ENCODE measurements at regions not wholly inside any gene's neighbourhood (a gene's known extent, or its start where the extent isn't known, plus 50 kb on each side); places are given as distances from the start of the nearest gene placed in this dataset.

GRCh38 chr4:187417721-187418120, 577.9 kb upstream of the ZFP42 start:
- no peak for DNase-seq (ENCODE audit: low spot score)

DNA sequence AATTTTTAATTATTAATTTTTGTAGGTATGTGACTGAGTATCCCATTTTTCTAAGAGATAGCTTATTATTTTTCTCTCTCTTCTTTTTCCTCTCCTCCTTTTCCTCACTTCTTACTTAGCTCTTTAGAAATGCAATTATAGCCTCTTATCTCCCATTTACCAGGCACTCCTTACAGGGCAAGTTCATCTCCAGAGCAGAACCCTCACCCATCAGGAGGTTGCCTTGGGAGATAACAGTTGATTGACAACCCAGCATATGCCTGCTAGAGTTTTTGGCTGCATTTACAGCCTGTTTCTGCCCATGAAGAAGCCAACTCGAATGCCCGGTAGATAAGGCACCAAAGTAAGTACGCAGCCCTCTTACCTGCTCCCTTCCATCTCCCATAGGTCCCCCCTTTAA, 572.9 kb upstream of the ZFP42 start:
- no peak for DNase-seq (ENCODE audit: low spot score)

GRCh38 chr4:187424636-187425035, 570.9 kb upstream of the ZFP42 start:
- no peak for DNase-seq (ENCODE audit: low spot score)

DNA sequence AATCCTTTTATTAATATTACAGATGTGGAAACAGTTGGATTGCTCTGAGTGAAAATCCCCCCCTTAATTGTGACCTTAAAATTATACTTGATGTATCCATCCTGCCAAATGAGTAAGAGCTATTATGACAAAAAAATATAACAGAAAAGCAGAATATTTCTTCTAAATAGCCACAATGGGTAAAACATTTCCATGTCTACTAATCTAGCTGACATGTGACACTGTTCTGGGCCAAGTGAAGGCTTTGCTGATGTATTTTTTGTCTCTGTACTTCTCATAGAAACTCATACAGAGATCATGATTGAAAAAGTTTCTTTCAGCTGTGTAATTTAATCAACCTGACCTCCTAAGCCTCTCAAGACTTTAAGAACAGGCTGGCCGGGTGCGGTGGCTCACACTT, 569.1 kb upstream of the ZFP42 start:
- no peak for DNase-seq (ENCODE audit: low spot score)

DNA sequence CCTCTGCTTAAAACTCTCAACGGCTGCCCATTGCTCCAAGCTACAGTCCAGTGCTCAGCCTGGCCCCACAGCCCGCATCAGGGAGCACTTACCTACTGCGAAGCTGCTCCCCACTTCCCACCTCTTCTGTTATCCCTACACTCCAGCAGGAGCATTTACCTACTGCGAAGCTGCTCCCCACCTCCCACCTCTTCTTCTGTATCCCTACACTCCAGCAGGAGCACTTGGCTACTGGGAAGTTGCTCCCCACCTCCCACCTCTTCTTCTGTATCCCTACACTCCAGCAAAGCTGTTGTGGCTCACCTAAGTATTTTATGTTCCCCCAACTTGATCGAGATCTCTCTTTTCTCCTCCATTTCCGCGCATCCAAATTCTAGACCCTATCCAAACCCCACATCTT, 563.3 kb upstream of the ZFP42 start:
- DNase-seq (ENCODE audit: low spot score): no peak

DNA sequence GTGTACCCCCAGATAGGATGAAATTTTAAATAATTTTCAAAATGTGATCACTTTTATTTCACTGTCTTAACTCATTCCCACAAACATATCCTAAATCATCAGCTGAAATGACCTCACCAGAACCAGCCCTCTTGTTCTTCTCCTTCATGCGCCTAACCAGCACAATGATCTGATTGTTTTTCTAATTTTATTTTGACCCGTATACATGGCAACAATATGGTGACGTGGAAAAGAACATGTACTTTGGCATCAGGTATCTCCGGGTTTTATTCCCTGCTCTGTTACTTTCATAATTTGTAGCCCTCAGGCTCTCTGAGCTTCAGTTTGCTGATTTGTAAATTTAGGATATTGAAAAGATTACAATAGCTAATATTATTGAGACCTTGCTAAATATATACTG, 562.4 kb upstream of the ZFP42 start:
- DNase-seq (ENCODE audit: low spot score): peak; percentile 86

- DNase-seq (ENCODE audit: low spot score): peak; percentile 59
Measured at GRCh38 chr4:187436251-187436650, 559.3 kb upstream of the ZFP42 start.

- DNase-seq (ENCODE audit: low spot score): no peak
Measured at GRCh38 chr4:187444061-187444460, 551.5 kb upstream of the ZFP42 start.

DNA sequence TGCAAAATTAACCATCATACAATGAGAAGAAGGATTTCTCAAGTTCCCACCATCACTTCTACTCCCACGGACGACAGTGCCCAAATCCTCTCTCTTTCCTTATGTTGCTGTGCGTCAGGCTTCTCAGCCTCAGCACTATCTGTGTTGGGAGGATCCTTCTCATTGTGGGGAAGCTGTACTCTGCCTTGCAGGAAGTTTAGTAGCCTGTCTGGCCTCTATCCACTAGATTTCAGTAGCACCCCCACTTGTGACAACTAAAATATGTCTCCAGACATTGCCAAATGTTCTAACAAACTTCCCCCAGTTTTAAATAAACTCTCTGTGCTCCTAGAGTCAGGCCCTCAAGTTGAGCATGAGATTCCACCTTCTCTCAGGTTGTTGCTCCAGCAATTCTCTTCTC, 545.9 kb upstream of the ZFP42 start:
- DNase-seq (ENCODE audit: low spot score): no peak

DNA sequence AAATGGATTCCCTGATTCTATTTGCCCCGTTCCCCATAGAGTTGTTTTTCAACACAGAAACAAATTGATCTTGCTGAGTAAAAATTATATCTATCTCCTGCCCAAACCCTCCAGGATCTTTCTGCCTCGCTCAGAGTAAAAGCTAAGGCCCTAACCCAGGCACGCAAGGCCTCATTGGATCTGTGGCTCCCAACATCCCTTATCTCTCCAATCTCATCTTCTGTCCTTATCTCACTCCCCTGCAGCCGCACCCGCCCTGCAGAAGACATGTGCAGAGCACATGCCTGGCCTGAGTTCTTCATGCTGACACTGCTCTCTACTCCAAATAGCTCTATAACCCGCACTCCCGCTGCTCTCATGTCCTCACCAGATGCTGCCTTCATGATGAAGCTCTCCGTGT, 543.8 kb upstream of the ZFP42 start:
- no peak for DNase-seq (ENCODE audit: low spot score)

DNA sequence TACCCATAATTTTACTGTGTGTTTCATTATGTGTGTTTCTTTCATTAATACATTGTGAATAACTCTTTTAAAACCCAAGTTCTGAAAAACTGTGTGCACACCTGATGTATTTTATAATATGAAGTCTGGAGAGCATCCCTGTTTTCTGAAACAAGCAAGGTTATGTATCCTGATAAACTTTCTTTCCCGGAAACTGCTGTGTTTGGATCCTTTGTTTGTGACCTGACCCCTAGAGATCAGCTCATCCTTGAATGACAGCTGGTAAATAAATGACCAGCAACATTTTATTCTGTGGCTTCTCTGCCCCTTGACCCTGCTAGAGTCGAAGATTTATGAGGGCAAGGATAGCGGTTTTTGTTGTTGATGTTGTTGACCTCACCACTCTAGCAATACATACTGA, 535.6 kb upstream of the ZFP42 start:
- no peak for DNase-seq (ENCODE audit: low spot score)

DNA sequence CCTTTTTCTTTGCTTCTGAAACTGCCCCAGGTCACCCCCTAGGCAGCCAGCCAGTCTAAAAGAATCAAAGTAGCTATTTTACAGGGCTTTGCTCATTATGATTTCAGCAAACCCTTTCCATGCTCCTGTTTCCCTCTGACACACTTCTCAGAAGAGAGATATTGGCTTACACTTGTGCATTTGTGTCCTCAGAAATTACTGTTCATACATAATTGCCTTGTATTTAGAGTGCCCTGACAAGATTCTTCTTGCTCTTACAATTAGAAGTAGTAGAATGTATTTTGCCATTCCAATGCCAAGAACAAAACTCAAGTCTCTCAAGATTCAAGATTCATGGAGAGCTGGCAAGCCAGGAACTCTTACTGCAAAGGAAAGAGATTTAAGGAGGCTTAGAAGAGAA, 531.0 kb upstream of the ZFP42 start:
- DNase-seq (ENCODE audit: low spot score): no peak

DNA sequence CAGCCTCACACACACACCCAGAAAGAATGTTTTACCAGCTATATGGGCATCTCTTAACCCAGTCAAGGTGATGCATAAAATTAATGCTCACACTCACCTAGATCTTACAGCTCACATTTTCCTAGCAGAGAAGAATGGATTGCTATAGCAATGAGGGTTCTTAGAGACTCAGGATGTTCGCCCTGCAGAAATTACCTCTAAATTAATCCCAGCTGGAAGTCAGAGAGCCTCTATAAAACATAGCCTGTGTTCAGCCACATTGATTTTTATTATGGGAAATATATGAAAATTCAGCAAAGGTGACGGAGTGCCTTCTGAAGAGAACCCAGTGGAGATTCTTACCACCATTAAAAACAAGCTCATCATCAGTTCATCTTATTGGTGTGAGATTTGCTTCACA, 528.3 kb upstream of the ZFP42 start:
- DNase-seq (ENCODE audit: low spot score): no peak

DNA sequence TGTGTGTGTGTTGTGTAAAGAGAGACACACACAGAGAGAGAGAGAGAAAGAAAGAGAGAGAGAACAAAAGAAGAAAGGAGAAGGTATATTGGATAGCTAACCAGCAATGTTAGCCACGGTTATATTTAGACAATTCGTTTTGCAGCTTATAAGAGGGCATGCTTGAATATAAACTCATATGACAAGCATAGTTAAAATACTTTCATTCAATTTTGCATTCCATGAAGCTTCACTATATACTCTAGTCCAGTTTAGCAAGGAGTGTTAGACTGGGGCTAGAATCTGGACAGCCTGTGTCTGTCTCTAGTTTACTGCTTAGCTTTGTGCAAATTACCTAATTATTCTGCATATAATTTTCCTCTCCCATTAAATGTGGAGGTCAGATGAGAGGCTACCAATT, 525.9 kb upstream of the ZFP42 start:
- no peak for DNase-seq (ENCODE audit: low spot score)

GRCh38 chr4:187470061-187470460, 525.5 kb upstream of the ZFP42 start:
- DNase-seq (ENCODE audit: low spot score): no peak

- no peak for DNase-seq (ENCODE audit: low spot score)
Measured at GRCh38 chr4:187474238-187474637, 521.3 kb upstream of the ZFP42 start.

DNA sequence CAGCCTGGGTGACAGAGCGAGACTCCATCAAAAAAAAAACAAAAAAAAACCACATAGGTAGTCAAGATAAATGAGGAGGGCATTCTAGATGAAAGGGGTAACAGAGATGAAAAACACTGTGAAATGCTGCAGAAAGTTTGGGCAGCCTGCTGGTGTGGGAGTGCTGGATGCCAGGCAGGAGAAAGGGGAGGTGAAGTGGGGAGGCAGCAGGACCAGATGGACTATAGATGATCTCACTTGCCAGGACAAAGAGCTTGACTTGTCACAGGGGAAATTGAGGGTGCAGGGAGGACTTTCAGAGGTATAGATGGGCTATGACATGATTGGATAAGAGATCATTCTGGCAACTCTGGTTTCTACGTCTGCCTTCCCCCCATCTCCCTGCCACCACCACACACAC, 519.7 kb upstream of the ZFP42 start:
- DNase-seq (ENCODE audit: low spot score): no peak

- no peak for DNase-seq (ENCODE audit: low spot score)
Measured at GRCh38 chr4:187477224-187477623, 518.3 kb upstream of the ZFP42 start.

GRCh38 chr4:187478292-187479140, 517.1 kb upstream of the ZFP42 start:
- peak; percentile 20 for DNase-seq (ENCODE audit: low spot score)

- no peak for DNase-seq (ENCODE audit: low spot score)
Measured at GRCh38 chr4:187479511-187479910, 516.1 kb upstream of the ZFP42 start.

DNA sequence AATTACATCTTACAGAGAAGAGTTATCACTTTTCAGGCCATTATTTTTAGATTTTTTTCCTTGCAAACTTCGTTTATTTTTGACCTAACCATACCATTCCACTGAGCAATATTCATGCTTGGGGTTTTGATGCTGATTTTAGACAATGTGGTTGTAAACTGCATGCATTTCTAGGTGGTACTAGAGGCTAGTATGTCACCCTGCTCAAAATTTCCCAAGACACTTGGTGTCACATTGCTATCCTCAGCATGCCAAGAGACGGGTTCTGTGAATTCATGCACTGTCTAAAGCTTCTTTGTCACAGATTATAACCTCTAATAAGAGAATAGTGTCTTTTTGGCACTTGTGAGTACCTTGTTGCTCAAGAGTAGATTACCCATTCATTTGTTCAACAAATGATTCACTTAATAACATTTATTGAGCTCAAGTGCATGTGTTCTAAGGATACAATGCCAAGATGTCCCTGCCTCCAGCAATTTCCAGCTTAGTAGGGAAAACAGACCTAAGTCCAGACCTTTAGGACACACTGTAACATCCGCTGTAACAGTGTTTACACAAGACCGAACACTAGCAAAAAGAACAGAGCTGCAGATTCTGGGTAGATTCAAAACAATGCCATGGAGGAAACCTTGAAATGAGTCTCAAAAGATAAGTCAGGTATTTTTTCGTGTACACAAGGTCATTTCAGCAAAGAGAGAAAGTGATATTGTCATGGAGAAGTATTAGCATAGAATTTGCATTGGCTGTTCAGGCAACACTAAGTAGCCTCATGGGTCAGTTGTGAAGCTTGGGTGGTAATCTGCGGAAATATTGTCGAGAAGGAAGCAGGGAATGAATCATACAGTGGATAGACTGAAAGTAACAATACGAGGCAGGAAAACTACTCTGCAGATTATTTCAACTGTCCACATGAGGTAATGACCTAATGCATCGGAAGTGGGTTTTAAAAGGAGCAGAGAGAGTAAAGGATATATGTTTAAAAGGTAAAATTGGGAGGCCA, 515.1 kb upstream of the ZFP42 start:
- DNase-seq (ENCODE audit: low spot score): no peak

DNA sequence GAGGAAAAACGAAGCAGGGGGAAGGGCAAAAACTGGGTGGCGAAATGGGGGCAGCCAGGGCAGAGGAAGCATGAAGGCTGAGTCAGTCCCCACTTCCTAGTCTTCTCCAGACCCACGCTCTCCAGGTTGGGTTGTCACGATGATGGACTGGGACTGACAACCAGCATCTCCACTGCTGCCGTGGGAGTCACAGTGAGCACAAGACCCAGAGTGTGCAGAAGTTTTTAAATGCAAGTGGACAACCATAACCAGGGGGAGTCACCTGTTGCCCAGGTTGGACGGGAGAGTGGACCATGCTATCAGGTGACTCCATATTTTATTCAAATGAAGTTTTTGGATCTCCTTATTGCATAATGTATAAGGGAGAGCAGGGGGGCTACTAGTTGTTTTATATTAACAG, 511.4 kb upstream of the ZFP42 start:
- no peak for DNase-seq (ENCODE audit: low spot score)

- DNase-seq (ENCODE audit: low spot score): no peak
Measured at GRCh38 chr4:187485676-187486075, 509.9 kb upstream of the ZFP42 start.

All from COLO829 (cell line).